CD4-positive, alpha-beta T cell (primary cell): ENCODE measurements at regions not wholly inside any gene's neighbourhood (a gene's known extent, or its start where the extent isn't known, plus 50 kb on each side); places are given as distances from the start of the nearest gene placed in this dataset.

ENCODE experiments used
- ATAC-seq: fragments of 200-7000 bp; cut with Tn5 transposase; one replicate; pipeline ENCODE4 v1.10.0; 2022; ENCODE audit warnings: mild to moderate bottlenecking; ENCODE audit not compliant: poor library complexity
- CTCF ChIA-PET: fragments of 350-600 bp; sonication (Branson Sonifier 250); formaldehyde crosslinking; loops from one replicate; lab custom pipeline; 2021; ENCODE audit warnings: antibody characterized with exemption, inconsistent platforms; lab: Charles Lee
- POLR2A ChIA-PET: fragments of 350-600 bp; sonication (Branson Sonifier 250); formaldehyde crosslinking; loops from one replicate; lab custom pipeline; 2021; ENCODE audit warnings: antibody characterized with exemption, inconsistent platforms; lab: Charles Lee
- DNase-seq, 14 experiments: peaks; one replicate each; pipeline ENCODE4 v3.0.0-alpha.2; 2013 to 2020; ENCODE audit warnings: mixed read lengths in 2 of 14
- H3K27ac ChIP-seq, 2 donors: one replicate each; pipeline versions ENCODE4 v1.5.1 to v1.7.0; 2013; ENCODE audit warnings: low read length in 2 of 2, low read depth in 1 of 2, mild to moderate bottlenecking in 1 of 2
- H3K27me3 ChIP-seq, 2 experiments: 1 replicate in 1 of 2; 2 replicates in 1 of 2; pipeline versions ENCODE4 v1.6.1 to v1.7.0; 2013; ENCODE audit warnings: low read length in 2 of 2, control low read depth in 1 of 2, mild to moderate bottlenecking in 1 of 2, moderate library complexity in 1 of 2; ENCODE audit not compliant: insufficient read depth in 2 of 2, control insufficient read depth in 1 of 2
- H3K36me3 ChIP-seq: one replicate; pipeline ENCODE4 v1.6.1; 2013; ENCODE audit warnings: low read length, control low read depth; ENCODE audit not compliant: insufficient read depth
- H3K4me1 ChIP-seq: one replicate; pipeline ENCODE4 v1.6.1; 2013; ENCODE audit warnings: low read length, control low read depth; ENCODE audit not compliant: insufficient read depth
- H3K4me3 ChIP-seq: one replicate; pipeline ENCODE4 v1.5.1; 2013; ENCODE audit warnings: mild to moderate bottlenecking, low read length, moderate library complexity
- H3K9me3 ChIP-seq, 2 experiments: 1 replicate in 1 of 2; 2 replicates in 1 of 2; pipeline versions ENCODE4 v1.6.1 to v1.7.0; 2013; ENCODE audit warnings: low read length in 2 of 2, mild to moderate bottlenecking in 2 of 2, control low read depth in 1 of 2, moderate library complexity in 1 of 2; ENCODE audit not compliant: control insufficient read depth in 1 of 2, insufficient read depth in 1 of 2
- H3K27ac Mint-ChIP-seq: one replicate; pipeline ENCODE4 v1.8.0; 2020; ENCODE audit warnings: mixed read lengths
- H3K27me3 Mint-ChIP-seq: one replicate; pipeline ENCODE4 v1.8.0; 2021; ENCODE audit warnings: mixed read lengths
- H3K36me3 Mint-ChIP-seq: one replicate; pipeline ENCODE4 v1.8.0; 2021; ENCODE audit warnings: low read depth, mixed read lengths
- H3K4me1 Mint-ChIP-seq: one replicate; pipeline ENCODE4 v1.8.0; 2021; ENCODE audit warnings: low read depth, mixed read lengths
- H3K4me3 Mint-ChIP-seq: one replicate; pipeline ENCODE4 v1.8.0; 2020; ENCODE audit warnings: mild to moderate bottlenecking, mixed read lengths
- H3K9me3 Mint-ChIP-seq: one replicate; pipeline ENCODE4 v1.8.0; 2020; ENCODE audit warnings: mixed read lengths
- intact Hi-C, 2 experiments: fragments of 100-400 bp; cut with DNase I in 1 of 2; cut with micrococcal nuclease in 1 of 2; formaldehyde crosslinking; loops; one replicate each; pipeline versions ENCODE4 v1.15.1 to v1.9.0; 2023 to 2025; cut with DNase I, micrococcal nuclease
- TF ChIP-seq, protein P1 (sequence below): fragments of 200-600 bp; IDR thresholded peaks from one replicate; pipeline ENCODE4 v1.8.0; 2022; ENCODE audit warnings: antibody characterized with exemption, mild to moderate bottlenecking

- Mint-ChIP-seq H3K4me3 (no peak overlapping the region), H3K36me3 (no peaks in the 10 kb centered on the region), H3K27ac (no peak overlapping the region), H3K4me1 (no peaks in the 10 kb centered on the region), H3K27me3 (no peaks in the 10 kb centered on the region), H3K9me3 (no peaks in the 10 kb centered on the region)
- DNase-seq: no peak
- intact Hi-C loops: no loop called here
- no peaks in the 10 kb centered on the region for H3K36me3 ChIP-seq
- no peak for ATAC-seq
- TF ChIP-seq, protein P1, sequence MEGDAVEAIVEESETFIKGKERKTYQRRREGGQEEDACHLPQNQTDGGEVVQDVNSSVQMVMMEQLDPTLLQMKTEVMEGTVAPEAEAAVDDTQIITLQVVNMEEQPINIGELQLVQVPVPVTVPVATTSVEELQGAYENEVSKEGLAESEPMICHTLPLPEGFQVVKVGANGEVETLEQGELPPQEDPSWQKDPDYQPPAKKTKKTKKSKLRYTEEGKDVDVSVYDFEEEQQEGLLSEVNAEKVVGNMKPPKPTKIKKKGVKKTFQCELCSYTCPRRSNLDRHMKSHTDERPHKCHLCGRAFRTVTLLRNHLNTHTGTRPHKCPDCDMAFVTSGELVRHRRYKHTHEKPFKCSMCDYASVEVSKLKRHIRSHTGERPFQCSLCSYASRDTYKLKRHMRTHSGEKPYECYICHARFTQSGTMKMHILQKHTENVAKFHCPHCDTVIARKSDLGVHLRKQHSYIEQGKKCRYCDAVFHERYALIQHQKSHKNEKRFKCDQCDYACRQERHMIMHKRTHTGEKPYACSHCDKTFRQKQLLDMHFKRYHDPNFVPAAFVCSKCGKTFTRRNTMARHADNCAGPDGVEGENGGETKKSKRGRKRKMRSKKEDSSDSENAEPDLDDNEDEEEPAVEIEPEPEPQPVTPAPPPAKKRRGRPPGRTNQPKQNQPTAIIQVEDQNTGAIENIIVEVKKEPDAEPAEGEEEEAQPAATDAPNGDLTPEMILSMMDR: no peak
- H3K27ac ChIP-seq: no peak overlapping the region
- H3K4me3 ChIP-seq: no peak overlapping the region
- H3K27me3 ChIP-seq: no peaks in the 10 kb centered on the region
- H3K4me1 ChIP-seq: no peaks in the 10 kb centered on the region
- CTCF ChIA-PET: no interaction called here
- POLR2A ChIA-PET: no interaction called here
- H3K9me3 ChIP-seq: no peaks in the 10 kb centered on the region
Observed at GRCh38 chr6:119643876-119644275, 294.3 kb upstream of the MAN1A1 start.

- Mint-ChIP-seq H3K4me3 (no peak overlapping the region), H3K27me3 (no peaks in the 10 kb centered on the region), H3K9me3 (peaks cover 5% of the 10 kb centered on the region), H3K27ac (no peak overlapping the region), H3K4me1 (no peaks in the 10 kb centered on the region), H3K36me3 (no peaks in the 10 kb centered on the region)
- Histone ChIP-seq H3K36me3 (no peaks in the 10 kb centered on the region), H3K27ac (no peak overlapping the region), H3K4me3 (no peak overlapping the region), H3K27me3 (no peaks in the 10 kb centered on the region), H3K9me3 (no peaks in the 10 kb centered on the region), H3K4me1 (no peaks in the 10 kb centered on the region)
- TF ChIP-seq, protein P1: no peak
- POLR2A ChIA-PET: no interaction called here
- CTCF ChIA-PET: no interaction called here
- DNase-seq (no peak), ATAC-seq (no peak)
- intact Hi-C loops: no loop called here
Observed at GRCh38 chr6:119637768-119638167, 288.2 kb upstream of the MAN1A1 start.

DNA sequence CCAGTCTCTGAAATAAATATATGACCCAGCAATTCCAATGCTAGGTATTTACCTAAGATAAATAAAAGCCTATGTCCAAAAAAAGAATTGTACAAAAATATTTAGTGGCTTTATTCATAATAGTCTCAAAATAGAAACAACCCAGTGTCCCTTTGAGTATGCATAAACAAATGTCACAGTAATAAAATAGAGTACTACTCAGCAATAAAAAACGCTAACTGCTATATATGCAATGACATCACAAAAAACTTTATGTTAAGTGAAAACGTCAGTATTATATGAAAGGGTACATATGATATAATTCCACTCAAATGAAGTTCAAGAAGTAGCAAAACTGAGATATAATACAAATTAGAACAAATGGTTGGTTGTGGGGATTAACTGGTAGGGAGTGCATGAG, 286.5 kb upstream of the MAN1A1 start:
- H3K4me1 ChIP-seq: no peaks in the 10 kb centered on the region
- no peak overlapping the region for H3K4me3 ChIP-seq
- no peaks in the 10 kb centered on the region for H3K36me3 ChIP-seq
- no peak overlapping the region for H3K27ac Mint-ChIP-seq
- CTCF ChIA-PET: no interaction called here
- no peaks in the 10 kb centered on the region for H3K27me3 Mint-ChIP-seq
- H3K4me3 Mint-ChIP-seq: no peak overlapping the region
- no peak overlapping the region for H3K27ac ChIP-seq
- ATAC-seq: no peak
- no peak for DNase-seq
- intact Hi-C loops: no loop called here
- H3K27me3 ChIP-seq: no peaks in the 10 kb centered on the region
- no peaks in the 10 kb centered on the region for H3K36me3 Mint-ChIP-seq
- H3K9me3 Mint-ChIP-seq: peaks cover 5% of the 10 kb centered on the region
- H3K9me3 ChIP-seq: no peaks in the 10 kb centered on the region
- TF ChIP-seq, protein P1: no peak
- no peaks in the 10 kb centered on the region for H3K4me1 Mint-ChIP-seq
- POLR2A ChIA-PET: no interaction called here
